VCaP (cell line): ENCODE measurements at regions not wholly inside any gene's neighbourhood (a gene's known extent, or its start where the extent isn't known, plus 50 kb on each side); places are given as distances from the start of the nearest gene placed in this dataset.

Experiments used
- H3K27ac ChIP-seq: fragments of 450-650 bp; 2 replicates; pipeline ENCODE4 v1.5.1; 2017
- TF ChIP-seq, protein P1 (sequence below): fragments of 450-650 bp; conservative IDR thresholded peaks from 2 replicates; pipeline ENCODE4 v1.5.1; 2017; ENCODE audit warnings: mild to moderate bottlenecking, moderate library complexity

DNA sequence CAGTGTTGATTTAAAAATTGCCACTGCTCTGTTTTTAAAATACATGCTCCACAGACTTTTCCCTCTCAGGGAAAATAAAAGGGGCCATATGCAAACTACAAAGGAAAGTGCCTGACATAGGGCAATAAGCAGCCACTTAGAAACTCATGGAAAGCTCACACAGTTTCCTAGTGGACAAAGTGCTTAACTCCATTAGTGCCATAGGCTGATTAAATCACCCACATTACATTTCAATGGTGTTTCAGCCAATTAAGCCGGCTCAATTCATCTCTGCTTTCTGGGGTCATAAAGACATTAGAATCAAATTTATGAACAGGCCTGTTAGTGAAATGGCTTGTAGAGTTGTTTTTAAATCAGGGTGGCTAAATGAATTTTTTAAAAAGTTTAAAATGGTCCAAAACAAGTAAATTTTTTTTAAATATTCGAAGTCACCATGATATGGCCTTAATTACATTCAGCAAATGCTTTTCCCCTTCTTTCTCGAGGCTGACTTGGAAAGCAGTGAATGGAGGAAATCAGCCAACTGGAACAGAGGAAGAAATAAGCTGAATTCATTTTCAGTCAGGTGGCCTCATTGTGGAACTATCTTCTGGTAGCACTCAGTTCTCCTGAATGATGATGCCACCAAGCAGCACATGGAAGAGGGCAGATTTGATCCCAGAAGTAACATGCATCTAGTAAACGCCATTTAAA lies 2305.1 kb upstream of the AGA start:
- H3K27ac ChIP-seq: no peak overlapping the region
- TF ChIP-seq, protein P1, sequence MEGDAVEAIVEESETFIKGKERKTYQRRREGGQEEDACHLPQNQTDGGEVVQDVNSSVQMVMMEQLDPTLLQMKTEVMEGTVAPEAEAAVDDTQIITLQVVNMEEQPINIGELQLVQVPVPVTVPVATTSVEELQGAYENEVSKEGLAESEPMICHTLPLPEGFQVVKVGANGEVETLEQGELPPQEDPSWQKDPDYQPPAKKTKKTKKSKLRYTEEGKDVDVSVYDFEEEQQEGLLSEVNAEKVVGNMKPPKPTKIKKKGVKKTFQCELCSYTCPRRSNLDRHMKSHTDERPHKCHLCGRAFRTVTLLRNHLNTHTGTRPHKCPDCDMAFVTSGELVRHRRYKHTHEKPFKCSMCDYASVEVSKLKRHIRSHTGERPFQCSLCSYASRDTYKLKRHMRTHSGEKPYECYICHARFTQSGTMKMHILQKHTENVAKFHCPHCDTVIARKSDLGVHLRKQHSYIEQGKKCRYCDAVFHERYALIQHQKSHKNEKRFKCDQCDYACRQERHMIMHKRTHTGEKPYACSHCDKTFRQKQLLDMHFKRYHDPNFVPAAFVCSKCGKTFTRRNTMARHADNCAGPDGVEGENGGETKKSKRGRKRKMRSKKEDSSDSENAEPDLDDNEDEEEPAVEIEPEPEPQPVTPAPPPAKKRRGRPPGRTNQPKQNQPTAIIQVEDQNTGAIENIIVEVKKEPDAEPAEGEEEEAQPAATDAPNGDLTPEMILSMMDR: no peak

DNA sequence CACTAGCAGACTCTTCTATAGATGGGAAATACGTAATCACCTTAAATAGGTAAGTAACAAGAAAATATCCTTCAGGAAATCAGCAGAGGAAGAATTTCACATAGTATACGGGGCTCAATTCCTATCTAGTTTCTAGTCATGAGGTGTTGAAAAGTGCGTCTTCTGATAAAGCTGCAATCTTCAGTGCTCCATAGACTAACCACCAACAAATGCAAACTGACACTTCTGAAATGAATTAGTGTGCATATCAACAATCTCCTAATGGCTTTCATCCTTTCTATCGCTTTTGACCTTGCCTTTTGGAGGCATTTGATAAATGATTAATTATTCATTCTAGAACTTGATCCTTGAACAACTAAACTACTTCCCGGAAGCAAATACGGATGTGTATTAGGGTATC lies 2306.6 kb upstream of the AGA start:
- H3K27ac ChIP-seq: no peak overlapping the region

GRCh38 chr4:179750374-179750773 lies 2308.1 kb upstream of the AGA start:
- no peak overlapping the region for H3K27ac ChIP-seq
- TF ChIP-seq, protein P1: no peak

More for the DNA sequence above, 2306.6 kb upstream of the AGA start:
- TF ChIP-seq, protein P1: no peak

GRCh38 chr4:179751669-179752068 lies 2309.4 kb upstream of the AGA start:
- TF ChIP-seq, protein P1: no peak
- H3K27ac ChIP-seq: no peak overlapping the region

DNA sequence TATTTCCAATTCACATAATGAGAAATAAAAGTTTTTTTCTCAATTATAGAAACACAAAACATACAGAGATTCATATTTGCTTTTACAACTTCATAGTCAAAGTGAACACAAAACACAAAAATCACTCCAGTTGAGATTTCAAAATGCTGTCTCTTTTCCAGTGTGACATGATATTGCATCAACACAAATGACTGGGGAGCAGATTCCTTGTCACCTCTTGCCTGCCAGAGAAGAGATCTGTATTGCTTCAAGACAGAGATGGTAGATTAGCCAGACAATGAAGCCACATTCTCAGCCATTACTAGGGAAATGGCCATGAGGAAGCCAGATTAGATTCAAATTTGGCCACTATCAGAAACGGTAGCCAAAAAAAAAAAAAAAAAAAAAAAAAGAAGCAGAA lies 2313.1 kb upstream of the AGA start:
- TF ChIP-seq, protein P1: no peak
- no peak overlapping the region for H3K27ac ChIP-seq

DNA sequence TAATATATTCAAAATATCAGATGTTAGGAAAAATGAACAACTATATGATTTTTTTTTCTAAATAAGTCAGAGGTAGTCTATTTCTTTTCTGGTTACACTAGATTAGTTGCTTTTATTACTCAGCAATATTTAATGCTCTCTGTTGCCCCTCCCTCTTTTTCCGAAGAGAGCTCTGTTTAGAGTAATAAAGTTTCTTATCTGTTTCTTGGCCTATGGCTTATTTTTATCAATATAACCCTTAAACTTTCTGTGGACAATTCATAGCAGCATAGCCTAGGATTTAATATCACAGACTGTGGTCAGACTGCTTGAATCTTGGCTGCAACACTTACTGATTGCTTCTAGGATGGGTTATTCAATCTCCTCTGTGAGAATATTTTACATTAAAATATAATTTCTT lies 2315.4 kb upstream of the AGA start:
- no peak overlapping the region for H3K27ac ChIP-seq
- TF ChIP-seq, protein P1: no peak

DNA sequence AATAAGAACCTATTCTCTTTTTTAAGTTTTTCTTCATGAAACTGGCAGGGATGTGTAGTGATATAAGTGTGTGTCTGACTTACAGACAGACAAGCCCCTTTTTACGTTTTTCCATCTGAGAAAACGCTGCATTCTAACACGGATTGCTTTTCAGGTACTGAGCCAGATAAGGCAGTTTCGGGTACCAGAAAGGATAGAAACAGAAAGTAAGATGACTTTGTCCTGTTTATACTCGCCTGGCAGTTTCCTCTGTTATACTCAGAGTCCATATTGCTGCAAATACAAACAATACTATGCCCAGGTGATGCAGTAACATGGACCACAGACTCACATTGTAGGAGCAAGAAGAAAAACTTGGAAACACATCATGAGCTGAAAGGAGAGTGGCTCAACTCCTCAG lies 2320.6 kb upstream of the AGA start:
- TF ChIP-seq, protein P1: no peak
- H3K27ac ChIP-seq: no peak overlapping the region
